HepG2 (cell line): ENCODE measurements at regions not wholly inside any gene's neighbourhood (a gene's known extent, or its start where the extent isn't known, plus 50 kb on each side); places are given as distances from the start of the nearest gene placed in this dataset.

Source experiments
- ATAC-seq: fragments of 200-7000 bp; cut with Tn5 transposase; 3 replicates; pipeline ENCODE4 v1.9.1; 2020; ENCODE audit warnings: mild to moderate bottlenecking, moderate library complexity
- BruUV-seq: library from RNA; stranded (reverse); fragments of 400-500 nt; replicated peaks from 2 replicates; lab custom pipeline; 2021; lab: Mats Ljungman, UMichigan
- CTCF ChIA-PET: fragments of 300-600 bp; formaldehyde crosslinking; extraction: SDS; loops from one replicate; lab custom pipeline; 2021; ENCODE audit warnings: low total read pairs, inconsistent platforms, low intra/inter-chr PET ratio; lab: Yijun Ruan, JAX
- POLR2A ChIA-PET: fragments of 350-600 bp; sonication (Branson Sonifier 250); formaldehyde crosslinking; loops from one replicate; lab custom pipeline; 2020; ENCODE audit warnings: antibody characterized with exemption, inconsistent platforms; lab: Yijun Ruan, JAX
- DNase-seq: peaks from one replicate; pipeline ENCODE4 v3.0.0-alpha.2; 2015; ENCODE audit warnings: low spot score
- FAIRE-seq: peaks from 3 replicates; lab custom pipeline; 2011; peaks lifted over from hg19 to GRCh38; lab: Jason Lieb, UNC
- H2AFZ ChIP-seq: one replicate; pipeline ENCODE4 v1.6.1; 2011; ENCODE audit warnings: low read length, inconsistent platforms
- H3K27ac ChIP-seq: fragments of 300-600 bp; 3 replicates; pipeline ENCODE4 v1.8.0; 2011; ENCODE audit warnings: mixed run types, mild to moderate bottlenecking, mixed read lengths, low read length, inconsistent platforms; ENCODE audit not compliant: insufficient read depth; ENCODE audit errors: extremely low read length
- H3K27me3 ChIP-seq, 2 experiments: fragments of 200-600 bp in 1 of 2; 2 replicates in 1 of 2; 3 replicates in 1 of 2; pipeline versions ENCODE4 v1.6.0 to v1.8.0; 2011; ENCODE audit warnings: low read length in 2 of 2, mild to moderate bottlenecking in 2 of 2, moderate library complexity in 2 of 2, inconsistent platforms in 1 of 2; ENCODE audit not compliant: insufficient read depth in 2 of 2, control insufficient read depth in 1 of 2
- H3K36me3 ChIP-seq, 2 experiments: fragments of 200-600 bp in 1 of 2; replicated peaks in 1 of 2; 2 replicates in 1 of 2; 3 replicates in 1 of 2; pipeline versions ENCODE4 v1.5.1 to v1.8.0; 2011; ENCODE audit warnings: low read length in 2 of 2, inconsistent platforms in 1 of 2; ENCODE audit not compliant: insufficient read depth in 2 of 2, control insufficient read depth in 1 of 2
- H3K4me1 ChIP-seq: 2 replicates; pipeline ENCODE4 v1.5.1; 2012; ENCODE audit warnings: low read length, inconsistent platforms; ENCODE audit not compliant: insufficient read depth
- H3K4me2 ChIP-seq: 2 replicates; pipeline ENCODE4 v1.6.0; 2011; ENCODE audit warnings: low read depth, low read length, inconsistent platforms
- H3K4me3 ChIP-seq, 3 experiments: fragments of 200-600 bp in 1 of 3; sonication (generic), shearing (Covaris generic) in 1 of 3; replicated peaks in 1 of 3; 2 replicates each; pipeline ENCODE4 v1.5.1; 2011 to 2016; ENCODE audit warnings: low read length in 3 of 3, inconsistent platforms in 2 of 3, low read depth in 2 of 3, mild to moderate bottlenecking in 2 of 3, control low read depth in 1 of 3, mixed read lengths in 1 of 3; ENCODE audit not compliant: insufficient read depth in 1 of 3
- H3K79me2 ChIP-seq: one replicate; pipeline ENCODE4 v1.6.1; 2011; ENCODE audit warnings: low read length, inconsistent platforms; ENCODE audit not compliant: insufficient read depth
- H3K9ac ChIP-seq: 2 replicates; pipeline ENCODE4 v1.6.0; 2011; ENCODE audit warnings: mild to moderate bottlenecking, low read depth, low read length, inconsistent platforms; ENCODE audit not compliant: insufficient read depth
- H3K9me3 ChIP-seq: 2 replicates; pipeline ENCODE4 v1.5.1; 2012; ENCODE audit warnings: mild to moderate bottlenecking, low read length
- H4K20me1 ChIP-seq: 2 replicates; pipeline ENCODE4 v1.6.0; 2011; ENCODE audit warnings: inconsistent platforms, mild to moderate bottlenecking, low read length, moderate library complexity; ENCODE audit not compliant: insufficient read depth
- MNT ChIP-seq: fragments of 450-650 bp; IDR thresholded peaks from 2 replicates; pipeline ENCODE4 v1.6.1; 2016
- NFRKB ChIP-seq: fragments of 450-650 bp; IDR thresholded peaks from 2 replicates; pipeline ENCODE4 v1.6.1; 2017
- PAWR ChIP-seq: sonication (generic); formaldehyde crosslinking; IDR thresholded peaks from 2 replicates; pipeline ENCODE4 v1.4.0; 2020; ENCODE audit warnings: missing genetic modification reagents, mild to moderate bottlenecking, borderline replicate concordance
- ZNF142 ChIP-seq: sonication (generic); formaldehyde crosslinking; IDR thresholded peaks from 2 replicates; pipeline ENCODE4 v1.4.0; 2020; ENCODE audit warnings: missing genetic modification reagents
- ZNF274 ChIP-seq: sonication (generic); formaldehyde crosslinking; IDR thresholded peaks from 2 replicates; pipeline ENCODE4 v1.5.1; 2020; ENCODE audit warnings: mild to moderate bottlenecking, missing genetic modification reagents
- WGBS: methylation state at CpG from one replicate; pipeline ENCODE4 v1.1.6; 2017; ENCODE audit warnings: low lambda C conversion rate; 5-methylcytosine and 5-hydroxymethylcytosine counted together
- in situ Hi-C: cut with HindIII; loops from 2 replicates; pipeline ENCODE4 v1.10.0; 2017; ENCODE audit warnings: low pct_unique_long_range_greater_than_20kb; ENCODE audit not compliant: extremely low pct_ligation_motif_present
- intact Hi-C: fragments of 100-400 bp; cut with micrococcal nuclease; formaldehyde crosslinking; loops from one replicate; pipeline ENCODE4 v1.10.0; 2022; ENCODE audit not compliant: unreplicated experiment

- Histone ChIP-seq H3K36me3 (no peaks in the 10 kb centered on the region), H3K9me3 (no peaks in the 10 kb centered on the region), H4K20me1 (no peaks in the 10 kb centered on the region), H3K4me3 (no peak overlapping the region), H3K27ac (no peak overlapping the region), H3K4me1 (no peaks in the 10 kb centered on the region), H3K4me2 (no peak overlapping the region), H3K27me3 (no peaks in the 10 kb centered on the region), H3K79me2 (no peaks in the 10 kb centered on the region), H3K9ac (no peak overlapping the region), H2AFZ (no peak overlapping the region)
- BruUV-seq: no TSS peak
- WGBS: under 1% methylated on average over 7 of the region's 7 CpGs
- TF ChIP-seq NFRKB (no peak), ZNF142 (CRISPR knock-in tag) (no peak), PAWR (CRISPR knock-in tag) (no peak), MNT (no peak), ZNF274 (CRISPR knock-in tag) (no peak)
- CTCF ChIA-PET: no interaction called here
- FAIRE-seq (no peak), ATAC-seq (no peak), DNase-seq (no peak)
- in situ Hi-C loops: no loop called here
- intact Hi-C loops: no loop called here
- POLR2A ChIA-PET: no interaction called here
Measured at GRCh38 chr12:28631831-28632230, 441.6 kb downstream of the CCDC91 start.
